Activated CD4-positive, alpha-beta T cell treated with anti-CD3 and anti-CD28 coated beads for 4 hours (primary cell): ENCODE measurements at regions not wholly inside any gene's neighbourhood (a gene's known extent, or its start where the extent isn't known, plus 50 kb on each side); places are given as distances from the start of the nearest gene placed in this dataset.
"Not testable (repeated sequence)": the region's sequence is repeated elsewhere in the genome, so short reads cannot be mapped to it uniquely, and the experiment has no call there.

Source experiments
- DNase-seq, 2 donors: peaks; one replicate each; pipeline ENCODE4 v3.0.0-alpha.2; 2020

DNA sequence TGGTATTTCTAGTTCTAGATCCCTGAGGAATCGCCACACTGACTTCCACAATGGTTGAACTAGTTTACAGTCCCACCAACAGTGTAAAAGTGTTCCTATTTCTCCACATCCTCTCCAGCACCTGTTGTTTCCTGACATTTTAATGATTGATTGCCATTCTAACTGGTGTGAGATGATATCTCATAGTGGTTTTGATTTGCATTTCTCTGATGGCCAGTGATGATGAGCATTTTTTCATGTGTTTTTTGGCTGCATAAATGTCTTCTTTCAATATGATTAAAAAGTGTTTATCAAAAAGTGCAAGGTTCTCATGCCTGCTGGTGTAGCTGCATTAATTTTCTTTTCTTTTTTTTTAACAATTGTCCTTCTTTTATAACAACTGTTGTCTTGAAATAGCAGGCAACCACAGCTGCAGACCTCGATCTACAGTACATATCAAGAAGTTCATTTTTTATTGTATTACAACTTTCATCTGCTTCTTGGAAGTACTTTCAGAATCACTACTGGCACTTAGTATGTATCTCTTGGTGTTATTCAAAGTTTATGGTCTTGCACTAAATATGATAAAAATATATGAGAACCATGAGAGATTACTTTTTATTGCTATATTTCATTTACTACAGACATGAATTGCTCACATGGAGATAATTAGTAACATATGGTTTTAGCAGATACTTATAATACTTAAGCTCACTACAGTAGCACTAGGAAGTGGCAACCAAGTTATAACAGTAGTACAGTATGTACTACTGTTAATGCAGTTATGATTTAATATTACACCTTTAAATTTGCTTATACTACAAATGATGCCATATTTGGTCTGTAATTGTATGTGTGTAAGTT is 358.0 kb downstream of the ETV1 start:
- DNase-seq = not testable (repeated sequence)

DNA sequence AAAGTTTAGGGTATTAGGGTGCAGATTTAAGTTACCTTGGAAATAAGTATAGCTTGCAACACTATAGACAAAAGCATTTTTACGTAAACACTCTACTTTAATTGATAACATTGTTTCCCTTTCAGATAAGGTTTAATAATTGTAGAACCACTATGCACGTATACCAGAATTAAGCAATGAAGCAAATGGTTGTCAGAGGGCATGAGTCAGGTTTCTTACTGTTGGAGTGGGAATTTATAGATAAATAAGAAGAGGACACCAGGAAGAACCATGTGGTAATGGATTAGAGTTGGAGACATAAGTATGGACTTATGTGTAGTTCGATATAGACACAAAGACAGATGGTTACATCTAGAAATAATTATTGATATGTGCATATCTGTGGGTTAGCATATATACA is 355.6 kb downstream of the ETV1 start:
- DNase-seq = no peak

DNA sequence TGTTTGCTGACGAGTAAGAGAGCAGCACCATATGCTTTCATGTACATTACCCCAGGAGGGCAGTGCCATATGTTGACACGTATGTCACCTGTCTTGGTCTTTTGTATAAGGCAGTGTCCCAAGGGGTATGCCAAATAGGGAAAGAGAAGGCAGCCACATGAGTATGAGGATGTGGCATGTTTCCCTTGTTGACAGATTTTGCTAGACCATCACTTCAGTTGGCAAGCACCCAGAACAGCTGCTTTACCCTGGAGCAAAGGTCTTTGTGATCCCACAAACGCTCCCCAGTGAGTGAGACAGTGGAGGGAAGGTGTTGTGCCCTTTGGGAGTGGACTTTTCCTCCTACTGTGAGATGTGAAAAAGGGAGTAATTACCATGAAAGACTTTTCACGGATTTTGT is 350.1 kb downstream of the ETV1 start:
- no peak for DNase-seq

DNA sequence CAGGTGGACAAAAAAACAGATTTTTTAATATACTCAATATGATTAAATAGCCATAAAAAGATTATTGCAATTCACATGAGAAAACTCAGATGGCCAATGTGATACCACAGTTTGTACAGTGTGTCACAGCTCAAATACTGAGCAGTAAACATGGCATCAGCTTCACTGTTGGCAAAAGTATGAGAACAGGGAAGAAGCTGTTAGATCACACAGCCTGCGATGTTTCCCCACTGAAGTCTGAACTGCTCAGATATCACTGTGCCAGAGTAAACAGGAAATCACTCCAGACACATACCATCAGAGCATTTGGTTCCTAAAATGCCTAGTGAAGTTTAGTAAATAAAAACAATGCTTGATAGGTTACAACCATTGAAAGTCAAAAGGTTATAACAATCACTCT is 347.8 kb downstream of the ETV1 start:
- no peak for DNase-seq

DNA sequence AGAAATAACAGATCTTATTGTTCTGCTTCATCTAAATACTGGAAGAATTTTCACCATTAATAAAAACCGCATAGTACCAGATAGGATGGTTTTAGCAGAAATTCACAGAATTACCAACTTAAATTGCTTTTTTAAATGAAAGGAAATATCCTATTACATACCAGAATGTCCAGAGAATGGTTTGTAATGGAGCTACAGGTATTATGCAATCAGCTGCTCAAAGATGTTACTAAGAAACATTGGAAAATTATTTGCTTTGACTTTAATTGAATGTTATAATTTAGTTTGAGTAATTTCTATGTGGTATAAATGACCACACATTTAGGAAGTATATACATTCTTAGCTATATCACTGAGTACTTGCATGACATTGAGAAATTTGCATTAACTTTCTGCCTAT is 338.3 kb downstream of the ETV1 start:
- no peak for DNase-seq

DNA sequence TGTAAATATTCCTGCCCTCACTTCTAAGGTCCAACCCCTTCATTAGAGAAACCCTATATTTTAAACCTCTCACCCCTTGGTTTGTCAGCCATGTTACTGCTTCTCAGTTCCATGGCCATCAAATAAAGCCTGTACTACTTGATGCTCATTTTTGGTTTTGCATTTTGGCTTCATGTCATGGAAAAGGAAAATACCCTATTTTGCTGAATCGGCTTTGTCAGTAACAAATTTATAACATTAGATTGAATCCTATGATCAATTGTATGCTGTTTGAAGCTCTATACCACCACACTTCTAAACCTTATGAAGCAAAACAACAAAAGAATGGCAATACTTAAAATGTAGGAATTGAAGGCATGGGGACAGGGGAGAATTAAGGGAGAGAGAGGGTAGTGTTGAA is 333.1 kb downstream of the ETV1 start:
- no peak for DNase-seq

DNA sequence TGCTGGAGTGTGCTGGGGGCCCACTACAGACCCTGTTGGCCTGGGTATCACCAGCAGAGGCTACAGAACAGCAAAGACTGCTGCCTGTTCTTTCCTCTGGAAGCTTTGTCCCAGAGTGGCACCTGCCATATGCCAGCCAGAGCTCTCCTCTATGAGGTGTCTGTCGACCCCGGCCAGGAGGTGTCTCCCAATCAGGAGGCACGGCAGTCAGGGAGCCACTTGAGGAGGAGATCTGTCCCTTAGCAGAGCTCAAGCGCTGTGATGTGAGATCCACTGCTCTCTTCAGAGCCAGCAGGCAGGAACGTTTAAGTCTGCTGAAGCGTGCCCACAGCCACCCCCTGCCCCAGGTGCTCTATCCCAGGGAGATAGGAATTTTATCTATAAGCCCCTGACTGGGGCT is 316.2 kb downstream of the ETV1 start:
- no peak for DNase-seq

DNA sequence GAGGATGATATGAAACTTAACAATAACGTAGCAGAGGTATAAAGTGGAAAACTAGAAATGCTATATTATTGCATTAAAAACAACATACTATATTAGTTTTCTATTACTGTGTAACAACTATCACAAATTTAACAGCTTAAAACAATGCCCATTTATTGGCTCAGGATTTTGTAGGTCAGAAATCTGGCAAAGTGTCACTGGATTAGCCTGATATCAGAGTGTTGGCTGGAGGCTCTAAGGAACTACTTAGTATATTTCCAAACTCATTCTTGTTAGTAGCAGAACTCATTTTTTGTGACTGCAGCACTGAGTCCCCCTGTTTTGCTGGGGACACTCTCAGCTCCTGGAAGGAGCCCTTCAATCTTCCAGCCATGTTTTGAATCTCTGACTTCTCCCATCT is 306.8 kb downstream of the ETV1 start:
- no peak for DNase-seq

DNA sequence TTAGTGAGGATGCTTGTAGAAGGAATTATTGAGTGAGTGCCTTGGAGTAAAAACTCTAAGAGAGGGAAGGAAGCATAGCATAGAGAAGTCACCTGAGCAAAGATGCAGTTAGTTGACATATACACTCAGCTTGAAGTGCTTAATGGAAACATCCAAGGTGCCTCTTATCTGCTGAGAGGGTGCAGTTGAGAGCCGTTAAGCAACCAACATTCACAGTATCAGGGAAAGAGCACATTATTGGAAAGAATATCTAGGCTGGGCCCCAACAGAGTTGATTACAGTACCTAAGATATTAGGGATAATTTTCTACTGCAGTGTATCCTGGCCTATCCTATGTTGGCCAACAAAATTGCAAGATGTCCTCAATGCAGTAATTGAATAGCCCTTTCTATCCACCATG is 302.0 kb downstream of the ETV1 start:
- no peak for DNase-seq

DNA sequence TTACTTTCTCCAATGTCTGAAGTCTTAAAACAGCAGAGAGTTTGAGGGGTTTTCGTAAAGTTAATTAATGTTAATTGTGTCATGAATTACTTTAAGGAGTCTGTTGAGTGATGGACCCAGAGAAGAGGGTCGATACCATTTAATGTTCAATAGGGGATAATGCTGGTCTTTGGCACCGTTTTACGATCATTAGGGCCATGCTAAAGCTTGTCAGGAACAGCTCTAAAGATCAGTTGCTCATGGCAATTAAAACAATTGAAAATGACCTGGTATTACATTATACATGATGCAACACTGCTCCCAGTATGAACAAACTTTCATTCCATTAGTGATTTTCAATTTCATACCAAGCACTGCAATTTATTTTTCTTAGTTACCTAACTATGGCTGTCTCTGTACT is 296.9 kb downstream of the ETV1 start:
- no peak for DNase-seq

DNA sequence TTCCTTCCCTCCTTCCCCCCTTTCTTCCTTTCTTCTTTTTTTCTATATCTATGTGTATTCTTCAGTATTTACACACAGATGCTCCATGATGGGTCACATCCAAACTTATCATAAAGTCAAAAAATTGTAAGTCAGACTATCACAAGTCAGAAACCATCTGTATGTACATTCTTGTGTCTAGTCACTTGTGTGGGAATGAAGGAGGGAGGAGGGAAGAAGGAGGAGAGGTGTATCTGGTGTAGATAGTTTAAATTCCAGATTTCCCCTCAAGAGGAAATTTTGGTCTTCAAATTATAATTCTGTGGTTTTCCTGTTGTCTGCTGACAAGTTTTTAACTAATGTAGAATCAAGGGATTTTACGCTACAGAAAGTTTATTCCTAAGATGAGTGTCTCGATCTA is 287.2 kb downstream of the ETV1 start:
- no peak for DNase-seq

DNA sequence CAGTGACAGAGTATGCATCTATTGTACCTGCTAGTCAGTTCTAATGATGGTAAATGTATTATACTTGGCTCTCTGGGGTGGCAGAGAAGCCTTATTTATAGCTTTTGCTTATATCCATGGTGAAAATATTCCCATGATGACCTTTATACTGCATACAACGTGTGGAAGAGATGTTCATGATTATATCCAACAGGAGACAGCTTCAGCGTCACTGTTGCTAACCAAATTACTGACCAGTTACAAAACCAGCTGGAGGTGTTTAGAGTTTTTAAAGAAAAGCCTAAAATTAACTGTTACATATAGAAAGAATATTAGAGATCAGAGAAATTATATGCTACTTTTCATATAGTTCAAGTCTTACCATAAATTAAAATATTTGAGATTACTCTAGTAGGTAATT is 280.8 kb downstream of the ETV1 start:
- no peak for DNase-seq

DNA sequence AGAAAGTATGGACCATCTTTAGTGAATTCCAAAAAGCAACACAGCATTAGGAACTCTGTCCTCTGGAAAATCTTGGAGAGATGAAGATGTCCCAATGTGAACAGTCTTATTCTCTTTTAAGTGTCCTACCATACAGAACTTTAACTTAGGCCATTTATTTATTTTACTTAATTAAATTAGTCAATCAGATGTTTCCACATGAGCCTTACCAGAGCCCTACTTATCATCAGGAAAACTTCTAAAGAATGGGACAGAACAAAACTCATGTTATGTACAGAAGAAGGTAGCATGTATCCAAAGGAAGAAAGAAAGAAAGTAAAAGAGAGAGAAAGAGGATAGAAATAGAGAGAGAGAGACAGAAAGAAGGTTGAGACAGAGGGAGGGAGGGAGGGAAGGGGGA is 276.4 kb downstream of the ETV1 start:
- no peak for DNase-seq

DNA sequence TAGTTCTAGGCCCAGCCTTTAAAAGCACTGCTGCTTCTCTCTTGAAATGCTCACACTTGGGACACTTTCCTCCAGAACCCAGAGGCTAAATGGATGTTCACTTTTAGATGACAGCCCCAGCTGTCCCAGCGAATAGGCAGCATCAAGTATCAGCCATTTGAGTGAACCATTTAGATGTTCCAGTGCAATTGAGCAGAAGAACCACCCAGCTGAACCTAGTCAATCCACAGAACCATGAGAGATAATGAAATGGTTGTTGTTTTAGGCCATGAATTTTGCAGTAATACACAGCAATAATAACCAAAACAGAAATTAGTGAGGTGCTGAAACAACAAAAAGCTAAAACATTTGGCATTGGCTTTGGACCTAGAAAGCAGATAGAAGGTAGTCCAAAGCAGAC is 273.9 kb downstream of the ETV1 start:
- DNase-seq = no peak

DNA sequence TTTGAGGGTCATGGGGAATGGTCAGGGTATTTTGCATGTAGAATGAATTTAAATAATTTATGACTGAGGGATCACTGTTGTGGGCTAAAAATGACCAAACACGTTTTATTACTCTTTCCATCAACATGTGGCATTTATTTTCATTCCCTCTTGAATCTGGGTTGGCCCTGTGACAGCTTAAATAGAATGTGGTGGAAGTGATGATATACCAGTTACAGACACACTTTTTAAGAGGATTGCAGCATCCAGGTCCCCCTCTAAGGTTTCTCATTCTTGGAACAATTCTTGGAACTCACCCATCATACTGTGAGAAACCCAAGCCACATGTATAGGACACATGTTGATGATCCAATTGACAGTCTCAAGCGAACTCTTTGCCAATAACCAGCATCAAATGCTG is 272.4 kb downstream of the ETV1 start:
- DNase-seq = no peak

DNA sequence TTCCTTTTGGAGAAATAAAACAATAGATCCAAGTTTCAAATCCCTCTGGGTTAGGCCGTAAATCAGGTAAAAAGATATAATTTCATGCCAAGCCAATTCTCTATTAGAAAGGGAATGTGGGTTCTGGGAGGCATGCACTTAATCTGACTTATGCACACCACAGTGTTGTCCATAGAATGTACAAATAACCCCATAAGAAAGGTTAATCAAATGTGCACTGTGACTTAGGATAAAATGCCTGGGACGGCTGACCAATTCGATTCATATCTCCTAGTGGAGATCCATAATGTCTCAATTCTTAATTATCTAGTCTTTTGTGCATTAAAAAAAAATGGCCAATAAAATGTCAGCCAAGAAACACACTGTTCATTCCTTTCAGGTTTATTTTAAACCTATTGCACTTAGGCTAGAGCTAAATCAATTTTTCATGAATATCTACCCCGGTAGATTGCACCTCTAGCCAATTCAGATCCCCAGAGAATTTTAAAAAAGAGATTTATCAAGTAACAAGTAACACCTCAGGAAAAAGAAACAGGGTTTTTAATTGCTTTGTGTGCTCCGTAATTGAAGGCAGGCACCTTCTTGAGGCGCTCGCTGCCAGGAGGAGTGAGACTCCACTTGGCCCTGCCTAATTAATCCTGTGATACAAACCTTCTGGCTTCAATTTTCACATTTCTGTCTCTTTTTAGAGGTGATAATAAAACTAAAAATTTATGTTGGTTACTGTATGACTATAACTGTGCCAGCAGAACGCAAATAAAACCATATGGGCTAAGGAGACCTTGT is 265.1 kb downstream of the ETV1 start:
- DNase-seq = no peak

DNA sequence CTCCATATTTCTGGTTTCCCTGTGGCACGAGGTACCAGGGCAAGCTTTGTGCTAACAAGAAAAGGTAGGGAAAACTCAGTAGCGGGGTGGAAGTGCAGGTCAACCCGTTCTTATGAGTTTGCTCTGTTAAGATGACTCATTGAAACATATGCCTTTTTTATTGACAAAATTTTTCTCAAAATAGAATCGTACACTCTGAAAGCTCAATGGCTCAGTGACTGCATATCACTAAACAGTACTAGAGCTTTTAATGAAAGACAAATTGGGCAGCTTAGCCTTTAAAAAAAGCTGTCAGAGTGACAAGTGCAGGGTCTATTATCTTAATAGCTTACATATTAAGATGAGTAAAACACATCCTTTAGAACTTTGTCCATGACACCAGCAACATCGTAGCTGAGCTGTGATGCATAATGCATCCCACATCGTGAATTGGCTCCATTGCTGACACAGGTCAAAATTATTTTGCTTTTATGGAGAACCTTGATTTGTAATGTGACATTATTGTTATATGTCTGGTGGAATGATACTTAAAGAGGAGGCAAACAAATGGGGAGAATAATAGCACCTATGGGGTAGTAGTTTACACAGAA is 264.4 kb downstream of the ETV1 start:
- DNase-seq = no peak

DNA sequence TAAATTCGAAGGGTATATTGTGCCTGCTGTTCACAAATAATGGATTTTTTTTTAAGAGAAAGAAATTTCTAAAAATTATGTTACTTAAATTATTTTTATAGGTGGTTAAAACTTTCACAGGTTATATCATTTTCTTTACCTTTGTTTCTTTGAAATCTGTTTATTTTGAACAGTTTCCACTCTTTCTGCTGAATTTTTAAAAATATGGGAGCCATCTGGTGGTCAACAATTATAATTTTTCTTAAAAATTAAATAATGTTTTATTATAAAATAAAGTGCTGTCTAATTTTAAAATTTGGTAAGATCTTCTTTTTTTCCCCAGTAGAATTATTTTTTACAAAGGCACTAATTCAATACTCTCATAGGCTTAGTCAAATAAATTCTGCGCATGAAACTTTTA is 263.9 kb downstream of the ETV1 start:
- DNase-seq = no peak

DNA sequence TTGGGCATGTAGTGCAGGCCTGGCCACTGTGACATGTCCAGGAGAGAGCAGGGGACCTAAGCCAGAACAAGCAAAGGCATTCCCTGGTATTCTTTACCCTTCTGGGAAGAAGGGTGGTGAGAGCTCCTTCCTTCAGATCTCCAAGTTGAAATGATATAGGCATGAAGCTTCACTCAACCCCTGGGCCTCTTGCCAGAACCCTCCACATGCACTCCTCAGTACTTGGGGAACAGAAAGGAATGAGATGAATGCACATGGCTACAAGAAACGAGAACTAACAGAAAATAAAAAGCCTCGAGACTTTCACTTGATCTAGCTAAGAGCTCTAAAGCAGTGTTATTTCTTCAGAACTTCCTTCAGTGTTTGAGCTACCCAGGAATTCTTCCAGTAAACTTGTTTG is 262.2 kb downstream of the ETV1 start:
- DNase-seq = no peak

DNA sequence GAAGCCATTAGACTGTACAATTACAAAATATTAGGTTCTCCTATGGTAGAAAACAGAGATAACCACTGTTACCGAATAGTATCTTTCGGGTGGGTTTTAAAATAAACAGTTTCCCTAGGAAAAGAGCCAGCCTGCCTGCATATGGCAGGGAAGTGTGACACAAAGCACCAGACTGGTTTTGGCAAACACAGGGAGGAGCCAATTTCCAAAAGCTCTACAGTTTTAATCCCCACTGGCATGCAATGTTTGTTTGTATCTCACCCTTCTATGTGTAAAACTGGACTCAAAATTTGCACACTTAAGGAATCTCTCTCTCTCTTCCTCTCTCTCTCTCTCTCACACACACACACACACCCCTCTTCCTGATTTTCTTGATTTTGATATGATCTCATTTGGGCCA is 261.7 kb downstream of the ETV1 start:
- DNase-seq = no peak

DNA sequence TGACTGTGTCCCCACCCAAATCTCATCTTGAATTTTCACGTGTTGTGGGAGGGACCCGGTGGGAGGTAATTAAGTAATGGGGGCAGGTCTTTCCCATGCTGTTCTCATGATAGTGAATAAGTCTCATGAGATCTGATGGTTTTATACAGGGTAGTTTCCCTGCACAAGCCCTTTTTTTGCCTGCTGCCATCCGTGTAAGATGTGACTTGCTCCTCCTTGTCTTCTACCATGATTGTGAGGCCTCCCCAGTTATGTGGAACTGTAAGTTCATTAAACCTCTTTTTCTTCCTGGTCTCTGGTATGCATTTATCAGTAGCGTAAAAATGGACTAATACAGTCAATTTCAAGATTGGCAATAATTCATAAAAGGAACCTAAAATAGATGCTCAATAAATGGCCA is 261.0 kb downstream of the ETV1 start:
- not testable (repeated sequence) for DNase-seq

DNA sequence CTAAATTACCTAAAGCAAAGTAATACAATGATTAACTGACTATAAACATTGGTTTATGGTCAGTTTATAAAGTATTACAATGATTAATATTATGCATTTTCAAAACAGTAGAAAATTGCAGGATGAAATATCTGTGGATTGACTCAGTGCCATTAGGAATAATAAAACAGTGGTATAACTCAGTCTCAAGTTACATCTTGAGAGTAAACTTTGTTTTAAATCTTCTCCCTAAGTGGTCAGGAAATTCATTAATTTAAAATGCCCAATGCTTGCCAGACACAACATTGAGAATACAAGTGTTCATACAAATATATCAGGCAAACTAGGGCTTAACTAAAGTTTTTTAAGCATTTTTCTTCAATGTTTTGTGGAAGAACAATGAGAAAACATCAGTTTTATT is 257.8 kb downstream of the ETV1 start:
- no peak for DNase-seq

DNA sequence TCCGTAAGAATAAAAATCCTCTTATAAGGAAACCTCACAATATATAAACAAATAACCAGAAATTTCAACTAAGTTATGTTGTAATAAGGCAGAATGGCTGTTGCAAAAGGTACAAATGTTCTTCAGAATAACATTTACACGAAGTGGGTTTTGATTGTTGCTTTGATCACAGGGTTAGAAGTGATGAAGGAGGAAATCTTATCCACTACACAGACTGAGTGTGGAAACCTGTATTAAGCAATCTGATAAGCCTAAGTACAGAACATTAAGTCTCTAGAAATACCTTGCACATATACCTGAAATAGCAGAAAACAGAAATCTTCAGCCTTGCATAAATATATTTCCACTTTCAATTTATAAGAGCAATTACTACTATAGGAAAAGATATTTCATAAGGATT is 251.9 kb downstream of the ETV1 start:
- no peak for DNase-seq

DNA sequence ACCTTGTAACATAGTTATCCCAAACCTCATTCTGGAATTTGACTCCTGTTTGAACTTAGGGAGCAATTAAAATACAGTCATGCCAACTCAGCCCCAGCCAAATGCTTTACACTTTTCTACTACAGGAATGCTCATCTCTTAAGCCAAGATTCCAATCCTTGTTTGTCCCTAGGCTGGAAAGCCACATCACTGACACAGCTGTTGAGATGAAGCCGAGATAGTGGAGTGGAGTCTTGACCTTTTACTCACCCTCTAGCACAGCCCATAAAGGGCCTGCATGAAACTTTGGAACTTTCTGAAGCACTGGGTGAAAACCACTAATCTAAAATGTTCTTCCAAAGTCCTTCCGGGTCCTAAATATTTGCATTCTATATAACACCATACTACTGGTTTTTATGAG is 247.3 kb downstream of the ETV1 start:
- DNase-seq = no peak
